SK-N-SH (cell line): ENCODE measurements at regions not wholly inside any gene's neighbourhood (a gene's known extent, or its start where the extent isn't known, plus 50 kb on each side); places are given as distances from the start of the nearest gene placed in this dataset.

Source experiments
- CTCF ChIA-PET: fragments of 300-600, 350-600 bp; formaldehyde crosslinking; extraction: SDS; loops from one replicate; lab custom pipeline; 2021; lab: Yijun Ruan, JAX
- POLR2A ChIA-PET: fragments of 350-600 bp; sonication (Branson Sonifier 250); formaldehyde crosslinking; extraction: SDS; loops from one replicate; lab custom pipeline; 2020; ENCODE audit warnings: antibody characterized with exemption, inconsistent platforms; lab: Yijun Ruan, JAX
- DNase-seq: peaks from one replicate; pipeline ENCODE4 v3.0.0; 2012
- H2AFZ ChIP-seq: fragments of 200-600 bp; sonication (generic); 2 replicates; pipeline ENCODE4 v1.8.1; 2016; ENCODE audit warnings: antibody characterized with exemption, mild to moderate bottlenecking, low read depth
- H3F3A ChIP-seq: fragments of 200-600 bp; sonication (generic); replicated peaks from 2 replicates; pipeline ENCODE3; 2016; ENCODE audit warnings: antibody characterized with exemption, mild to moderate bottlenecking; ENCODE audit not compliant: insufficient read depth
- H3K27ac ChIP-seq, 2 experiments: fragments of 200-500 bp in 1 of 2; fragments of 200-600 bp in 1 of 2; sonication (Bioruptor generic) in 1 of 2; sonication (generic), shearing (Covaris generic) in 1 of 2; 2 replicates each; pipeline versions ENCODE4 v1.5.1 to v1.6.1; 2014 to 2016; ENCODE audit warnings: low read depth in 2 of 2, inconsistent platforms in 1 of 2, low read length in 1 of 2, mild to moderate bottlenecking in 1 of 2, mixed read lengths in 1 of 2
- H3K27me3 ChIP-seq: fragments of 200-600 bp; sonication (generic), shearing (Covaris generic); 2 replicates; pipeline ENCODE4 v1.6.1; 2016; ENCODE audit warnings: mixed run types; ENCODE audit not compliant: insufficient read depth
- H3K36me3 ChIP-seq, 2 experiments: fragments of 200-500 bp in 1 of 2; fragments of 200-600 bp in 1 of 2; sonication (Bioruptor generic) in 1 of 2; sonication (generic) in 1 of 2; replicated peaks in 1 of 2; 2 replicates each; pipeline versions ENCODE3 to v1.5.1; 2014 to 2016; ENCODE audit warnings: low read length in 1 of 2, mild to moderate bottlenecking in 1 of 2; ENCODE audit not compliant: insufficient read depth in 2 of 2, control insufficient read depth in 1 of 2
- H3K4me1 ChIP-seq, 2 experiments: fragments of 200-500 bp in 1 of 2; fragments of 200-600 bp in 1 of 2; sonication (Bioruptor generic) in 1 of 2; sonication (generic), shearing (Covaris generic) in 1 of 2; 2 replicates each; pipeline versions ENCODE4 v1.5.1 to v1.6.1; 2014 to 2016; ENCODE audit warnings: low read depth in 1 of 2, low read length in 1 of 2, mixed run types in 1 of 2; ENCODE audit not compliant: insufficient read depth in 2 of 2, control insufficient read depth in 1 of 2
- H3K4me2 ChIP-seq: fragments of 200-600 bp; sonication (generic), shearing (Covaris generic); 2 replicates; pipeline ENCODE4 v1.6.1; 2017; ENCODE audit warnings: mixed run types
- H3K4me3 ChIP-seq, 2 experiments: fragments of 200-500 bp in 1 of 2; fragments of 200-600 bp in 1 of 2; sonication (Bioruptor generic) in 1 of 2; sonication (generic), shearing (Covaris generic) in 1 of 2; 2 replicates each; pipeline versions ENCODE4 v1.5.1 to v1.8.1; 2014 to 2016; ENCODE audit warnings: low read depth in 2 of 2, inconsistent platforms in 1 of 2, low read length in 1 of 2, mild to moderate bottlenecking in 1 of 2, mixed read lengths in 1 of 2, moderate library complexity in 1 of 2
- H3K79me2 ChIP-seq: fragments of 200-600 bp; sonication (generic); 2 replicates; pipeline ENCODE4 v1.8.1; 2017; ENCODE audit warnings: mild to moderate bottlenecking; ENCODE audit not compliant: insufficient read depth
- H3K9ac ChIP-seq: fragments of 200-600 bp; sonication (generic); 2 replicates; pipeline ENCODE4 v1.6.1; 2017; ENCODE audit warnings: mixed run types
- H3K9me2 ChIP-seq: fragments of 200-600 bp; sonication (generic); 2 replicates; pipeline ENCODE4 v1.6.1; 2017; ENCODE audit warnings: mixed run types
- H3K9me3 ChIP-seq: fragments of 200-600 bp; sonication (generic); 2 replicates; pipeline ENCODE4 v1.6.1; 2017; ENCODE audit warnings: mixed run types, mild to moderate bottlenecking, moderate library complexity
- H4K20me1 ChIP-seq: fragments of 200-600 bp; sonication (generic); 2 replicates; pipeline ENCODE4 v1.6.1; 2017; ENCODE audit warnings: mild to moderate bottlenecking, mixed run types; ENCODE audit not compliant: insufficient read depth
- CHD2 ChIP-seq: fragments of 150-350 bp; IDR thresholded peaks from 2 replicates; pipeline ENCODE4 v1.6.1; 2018; ENCODE audit warnings: low read length; ENCODE audit not compliant: partially characterized antibody
- FOXM1 ChIP-seq: IDR thresholded peaks from 2 replicates; pipeline ENCODE4 v1.4.0; 2012; ENCODE audit warnings: low read depth, mild to moderate bottlenecking
- GATA2 ChIP-seq: sonication (generic); formaldehyde crosslinking; IDR thresholded peaks from 2 replicates; pipeline ENCODE4 v1.5.0; 2020; ENCODE audit warnings: mild to moderate bottlenecking, missing genetic modification reagents
- JUND ChIP-seq: IDR thresholded peaks from 2 replicates; pipeline ENCODE4 v1.4.0; 2012
- MAX ChIP-seq: IDR thresholded peaks from 2 replicates; pipeline ENCODE4 v1.4.0; 2012; ENCODE audit warnings: low read depth
- NRF1 ChIP-seq: IDR thresholded peaks from 2 replicates; pipeline ENCODE4 v1.6.1; 2012; ENCODE audit warnings: low read depth, mild to moderate bottlenecking, low read length
- POLR2AphosphoS5 ChIP-seq: IDR thresholded peaks from 2 replicates; pipeline ENCODE4 v1.6.1; 2012; ENCODE audit warnings: low read depth, low read length
- RAD21 ChIP-seq: IDR thresholded peaks from 2 replicates; pipeline ENCODE4 v1.6.1; 2012; ENCODE audit warnings: mild to moderate bottlenecking, low read length
- RXRA ChIP-seq: IDR thresholded peaks from 2 replicates; pipeline ENCODE4 v1.4.0; 2012; ENCODE audit warnings: low read depth, mild to moderate bottlenecking, borderline replicate concordance
- SMC3 ChIP-seq: IDR thresholded peaks from 2 replicates; pipeline ENCODE4 v1.6.1; 2012; ENCODE audit warnings: low read depth, low read length, improper control_type of control experiment
- TAF1 ChIP-seq: IDR thresholded peaks from 2 replicates; pipeline ENCODE4 v1.6.1; 2012; ENCODE audit warnings: low read depth, mild to moderate bottlenecking, low read length, moderate library complexity, borderline replicate concordance
- TCF12 ChIP-seq: IDR thresholded peaks from 2 replicates; pipeline ENCODE4 v1.4.0; 2012
- TEAD4 ChIP-seq: IDR thresholded peaks from 2 replicates; pipeline ENCODE4 v1.4.0; 2012; ENCODE audit warnings: mild to moderate bottlenecking, borderline replicate concordance; ENCODE audit not compliant: insufficient read depth
- YY1 ChIP-seq: IDR thresholded peaks from 2 replicates; pipeline ENCODE4 v1.4.0; 2012; ENCODE audit warnings: low read depth, mild to moderate bottlenecking
- WGBS: methylation state at CpG from one replicate; pipeline ENCODE4 v1.1.6; 2017; ENCODE audit warnings: low lambda C conversion rate; 5-methylcytosine and 5-hydroxymethylcytosine counted together
- TF ChIP-seq, protein P1 (sequence below): fragments of 150-350 bp; IDR thresholded peaks from 2 replicates; pipeline ENCODE4 v1.6.1; 2016; ENCODE audit warnings: mild to moderate bottlenecking, low read depth, low read length
- TF ChIP-seq, protein P2 (sequence below): fragments of 200-600 bp; sonication (generic); IDR thresholded peaks from 2 replicates; pipeline ENCODE4 v1.6.1; 2017; ENCODE audit warnings: antibody characterized with exemption, mild to moderate bottlenecking, moderate library complexity
- TF ChIP-seq, protein P3 (sequence below): fragments of 150-350 bp; IDR thresholded peaks from 2 replicates; pipeline ENCODE4 v1.6.1; 2017; ENCODE audit warnings: antibody characterized with exemption, low read length, low read depth, borderline replicate concordance
- TF ChIP-seq, protein P4 (sequence below): IDR thresholded peaks from 2 replicates; pipeline ENCODE4 v1.6.1; 2012; ENCODE audit warnings: mild to moderate bottlenecking, low read depth, low read length, moderate library complexity
- TF ChIP-seq, protein P5 (sequence below): IDR thresholded peaks from 2 replicates; pipeline ENCODE4; 2012

- Histone ChIP-seq H3K9me3 (no peaks in the 10 kb centered on the region), H3K4me1 (no peaks in the 10 kb centered on the region), H3K79me2 (no peaks in the 10 kb centered on the region), H3K36me3 (no peaks in the 10 kb centered on the region), H3K4me2 (no peak overlapping the region), H3F3A (no peaks in the 10 kb centered on the region), H3K9ac (no peak overlapping the region), H3K9me2 (no peaks in the 10 kb centered on the region), H3K27me3 (no peaks in the 10 kb centered on the region), H4K20me1 (no peaks in the 10 kb centered on the region), H3K4me3 (no peak overlapping the region), H3K27ac (no peak overlapping the region), H2AFZ (no peak overlapping the region)
- DNase-seq = no peak
- ChIA-PET CTCF (no interaction called here), POLR2A (no interaction called here)
- WGBS = 14% methylated on average over 1 of the region's 1 CpG
- TF ChIP-seq JUND = no peak
- no peak for TF ChIP-seq YY1
- TF ChIP-seq TAF1 = no peak
- no peak for TF ChIP-seq MAX
- TF ChIP-seq GATA2 (CRISPR knock-in tag) = no peak
- TF ChIP-seq SMC3 = no peak
- no peak for TF ChIP-seq RXRA
- TF ChIP-seq, protein P1, sequence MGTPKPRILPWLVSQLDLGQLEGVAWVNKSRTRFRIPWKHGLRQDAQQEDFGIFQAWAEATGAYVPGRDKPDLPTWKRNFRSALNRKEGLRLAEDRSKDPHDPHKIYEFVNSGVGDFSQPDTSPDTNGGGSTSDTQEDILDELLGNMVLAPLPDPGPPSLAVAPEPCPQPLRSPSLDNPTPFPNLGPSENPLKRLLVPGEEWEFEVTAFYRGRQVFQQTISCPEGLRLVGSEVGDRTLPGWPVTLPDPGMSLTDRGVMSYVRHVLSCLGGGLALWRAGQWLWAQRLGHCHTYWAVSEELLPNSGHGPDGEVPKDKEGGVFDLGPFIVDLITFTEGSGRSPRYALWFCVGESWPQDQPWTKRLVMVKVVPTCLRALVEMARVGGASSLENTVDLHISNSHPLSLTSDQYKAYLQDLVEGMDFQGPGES = no peak
- no peak for TF ChIP-seq POLR2AphosphoS5
- TF ChIP-seq, protein P2, sequence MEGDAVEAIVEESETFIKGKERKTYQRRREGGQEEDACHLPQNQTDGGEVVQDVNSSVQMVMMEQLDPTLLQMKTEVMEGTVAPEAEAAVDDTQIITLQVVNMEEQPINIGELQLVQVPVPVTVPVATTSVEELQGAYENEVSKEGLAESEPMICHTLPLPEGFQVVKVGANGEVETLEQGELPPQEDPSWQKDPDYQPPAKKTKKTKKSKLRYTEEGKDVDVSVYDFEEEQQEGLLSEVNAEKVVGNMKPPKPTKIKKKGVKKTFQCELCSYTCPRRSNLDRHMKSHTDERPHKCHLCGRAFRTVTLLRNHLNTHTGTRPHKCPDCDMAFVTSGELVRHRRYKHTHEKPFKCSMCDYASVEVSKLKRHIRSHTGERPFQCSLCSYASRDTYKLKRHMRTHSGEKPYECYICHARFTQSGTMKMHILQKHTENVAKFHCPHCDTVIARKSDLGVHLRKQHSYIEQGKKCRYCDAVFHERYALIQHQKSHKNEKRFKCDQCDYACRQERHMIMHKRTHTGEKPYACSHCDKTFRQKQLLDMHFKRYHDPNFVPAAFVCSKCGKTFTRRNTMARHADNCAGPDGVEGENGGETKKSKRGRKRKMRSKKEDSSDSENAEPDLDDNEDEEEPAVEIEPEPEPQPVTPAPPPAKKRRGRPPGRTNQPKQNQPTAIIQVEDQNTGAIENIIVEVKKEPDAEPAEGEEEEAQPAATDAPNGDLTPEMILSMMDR = no peak
- TF ChIP-seq TEAD4 = no peak
- TF ChIP-seq, protein P3, sequence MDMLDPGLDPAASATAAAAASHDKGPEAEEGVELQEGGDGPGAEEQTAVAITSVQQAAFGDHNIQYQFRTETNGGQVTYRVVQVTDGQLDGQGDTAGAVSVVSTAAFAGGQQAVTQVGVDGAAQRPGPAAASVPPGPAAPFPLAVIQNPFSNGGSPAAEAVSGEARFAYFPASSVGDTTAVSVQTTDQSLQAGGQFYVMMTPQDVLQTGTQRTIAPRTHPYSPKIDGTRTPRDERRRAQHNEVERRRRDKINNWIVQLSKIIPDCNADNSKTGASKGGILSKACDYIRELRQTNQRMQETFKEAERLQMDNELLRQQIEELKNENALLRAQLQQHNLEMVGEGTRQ = no peak
- TF ChIP-seq FOXM1 = no peak
- TF ChIP-seq NRF1 = no peak
- no peak for TF ChIP-seq TCF12
- TF ChIP-seq, protein P4, sequence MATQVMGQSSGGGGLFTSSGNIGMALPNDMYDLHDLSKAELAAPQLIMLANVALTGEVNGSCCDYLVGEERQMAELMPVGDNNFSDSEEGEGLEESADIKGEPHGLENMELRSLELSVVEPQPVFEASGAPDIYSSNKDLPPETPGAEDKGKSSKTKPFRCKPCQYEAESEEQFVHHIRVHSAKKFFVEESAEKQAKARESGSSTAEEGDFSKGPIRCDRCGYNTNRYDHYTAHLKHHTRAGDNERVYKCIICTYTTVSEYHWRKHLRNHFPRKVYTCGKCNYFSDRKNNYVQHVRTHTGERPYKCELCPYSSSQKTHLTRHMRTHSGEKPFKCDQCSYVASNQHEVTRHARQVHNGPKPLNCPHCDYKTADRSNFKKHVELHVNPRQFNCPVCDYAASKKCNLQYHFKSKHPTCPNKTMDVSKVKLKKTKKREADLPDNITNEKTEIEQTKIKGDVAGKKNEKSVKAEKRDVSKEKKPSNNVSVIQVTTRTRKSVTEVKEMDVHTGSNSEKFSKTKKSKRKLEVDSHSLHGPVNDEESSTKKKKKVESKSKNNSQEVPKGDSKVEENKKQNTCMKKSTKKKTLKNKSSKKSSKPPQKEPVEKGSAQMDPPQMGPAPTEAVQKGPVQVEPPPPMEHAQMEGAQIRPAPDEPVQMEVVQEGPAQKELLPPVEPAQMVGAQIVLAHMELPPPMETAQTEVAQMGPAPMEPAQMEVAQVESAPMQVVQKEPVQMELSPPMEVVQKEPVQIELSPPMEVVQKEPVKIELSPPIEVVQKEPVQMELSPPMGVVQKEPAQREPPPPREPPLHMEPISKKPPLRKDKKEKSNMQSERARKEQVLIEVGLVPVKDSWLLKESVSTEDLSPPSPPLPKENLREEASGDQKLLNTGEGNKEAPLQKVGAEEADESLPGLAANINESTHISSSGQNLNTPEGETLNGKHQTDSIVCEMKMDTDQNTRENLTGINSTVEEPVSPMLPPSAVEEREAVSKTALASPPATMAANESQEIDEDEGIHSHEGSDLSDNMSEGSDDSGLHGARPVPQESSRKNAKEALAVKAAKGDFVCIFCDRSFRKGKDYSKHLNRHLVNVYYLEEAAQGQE = no peak
- no peak for TF ChIP-seq RAD21
- no peak for TF ChIP-seq CHD2
- TF ChIP-seq, protein P5, sequence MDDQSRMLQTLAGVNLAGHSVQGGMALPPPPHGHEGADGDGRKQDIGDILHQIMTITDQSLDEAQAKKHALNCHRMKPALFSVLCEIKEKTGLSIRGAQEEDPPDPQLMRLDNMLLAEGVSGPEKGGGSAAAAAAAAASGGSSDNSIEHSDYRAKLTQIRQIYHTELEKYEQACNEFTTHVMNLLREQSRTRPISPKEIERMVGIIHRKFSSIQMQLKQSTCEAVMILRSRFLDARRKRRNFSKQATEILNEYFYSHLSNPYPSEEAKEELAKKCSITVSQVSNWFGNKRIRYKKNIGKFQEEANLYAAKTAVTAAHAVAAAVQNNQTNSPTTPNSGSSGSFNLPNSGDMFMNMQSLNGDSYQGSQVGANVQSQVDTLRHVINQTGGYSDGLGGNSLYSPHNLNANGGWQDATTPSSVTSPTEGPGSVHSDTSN = no peak
- TF ChIP-seq, all 33 proteins: peak for 0
Observed at GRCh38 chr13:47420020-47420419, 523.2 kb upstream of the HTR2A start.
